ENCODE measurements at regions not wholly inside any gene's neighbourhood (a gene's known extent, or its start where the extent isn't known, plus 50 kb on each side); places are given as distances from the start of the nearest gene placed in this dataset.

DNA sequence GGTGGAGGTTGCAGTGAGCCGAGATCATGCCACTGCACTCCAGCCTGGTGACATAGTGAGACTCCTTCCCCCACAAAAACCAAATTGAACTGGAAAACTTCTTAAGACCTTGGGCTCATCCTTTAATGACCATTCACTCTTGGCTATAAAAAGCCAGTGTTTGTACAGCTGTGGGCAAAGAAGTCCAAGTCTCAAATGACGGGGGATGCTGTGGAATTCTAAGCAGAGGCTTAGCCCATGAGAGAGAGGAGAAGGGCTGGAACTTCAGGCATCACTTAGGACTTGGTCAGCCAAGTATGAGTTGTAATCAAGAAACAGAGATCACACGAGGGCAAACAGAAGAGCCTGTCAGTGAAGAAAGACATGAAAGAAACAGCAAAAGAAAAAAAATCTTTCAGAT, 79.3 kb upstream of the POU3F3 start:
- no peaks in the 10 kb centered on the region for H3F3A ChIP-seq (ENCODE audit: insufficient read depth, low read length, poor library complexity, severe bottlenecking)
- H3K36me3 ChIP-seq (ENCODE audit: insufficient read depth, low read length) = no peaks in the 10 kb centered on the region
- no peak overlapping the region for H3K4me2 ChIP-seq (ENCODE audit: low read length)
- H4K20me1 ChIP-seq (ENCODE audit: insufficient read depth) = no peaks in the 10 kb centered on the region
- no peak overlapping the region for H2AFZ ChIP-seq (ENCODE audit: low read depth, low read length)
- H3K9ac ChIP-seq (ENCODE audit: low read length) = no peak overlapping the region
- H3K9me3 ChIP-seq (ENCODE audit: low read length) = no peaks in the 10 kb centered on the region
- H3K79me2 ChIP-seq (replicated peaks; ENCODE audit: insufficient read depth, low read length) = no peaks in the 10 kb centered on the region
- no peak overlapping the region for H3K4me3 ChIP-seq (ENCODE audit: low read length)
- TF ChIP-seq, protein P1, sequence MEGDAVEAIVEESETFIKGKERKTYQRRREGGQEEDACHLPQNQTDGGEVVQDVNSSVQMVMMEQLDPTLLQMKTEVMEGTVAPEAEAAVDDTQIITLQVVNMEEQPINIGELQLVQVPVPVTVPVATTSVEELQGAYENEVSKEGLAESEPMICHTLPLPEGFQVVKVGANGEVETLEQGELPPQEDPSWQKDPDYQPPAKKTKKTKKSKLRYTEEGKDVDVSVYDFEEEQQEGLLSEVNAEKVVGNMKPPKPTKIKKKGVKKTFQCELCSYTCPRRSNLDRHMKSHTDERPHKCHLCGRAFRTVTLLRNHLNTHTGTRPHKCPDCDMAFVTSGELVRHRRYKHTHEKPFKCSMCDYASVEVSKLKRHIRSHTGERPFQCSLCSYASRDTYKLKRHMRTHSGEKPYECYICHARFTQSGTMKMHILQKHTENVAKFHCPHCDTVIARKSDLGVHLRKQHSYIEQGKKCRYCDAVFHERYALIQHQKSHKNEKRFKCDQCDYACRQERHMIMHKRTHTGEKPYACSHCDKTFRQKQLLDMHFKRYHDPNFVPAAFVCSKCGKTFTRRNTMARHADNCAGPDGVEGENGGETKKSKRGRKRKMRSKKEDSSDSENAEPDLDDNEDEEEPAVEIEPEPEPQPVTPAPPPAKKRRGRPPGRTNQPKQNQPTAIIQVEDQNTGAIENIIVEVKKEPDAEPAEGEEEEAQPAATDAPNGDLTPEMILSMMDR (IDR thresholded peaks at IDR 0.05; ENCODE audit: poor library complexity, severe bottlenecking) = no peak
- TF ChIP-seq, protein P2, sequence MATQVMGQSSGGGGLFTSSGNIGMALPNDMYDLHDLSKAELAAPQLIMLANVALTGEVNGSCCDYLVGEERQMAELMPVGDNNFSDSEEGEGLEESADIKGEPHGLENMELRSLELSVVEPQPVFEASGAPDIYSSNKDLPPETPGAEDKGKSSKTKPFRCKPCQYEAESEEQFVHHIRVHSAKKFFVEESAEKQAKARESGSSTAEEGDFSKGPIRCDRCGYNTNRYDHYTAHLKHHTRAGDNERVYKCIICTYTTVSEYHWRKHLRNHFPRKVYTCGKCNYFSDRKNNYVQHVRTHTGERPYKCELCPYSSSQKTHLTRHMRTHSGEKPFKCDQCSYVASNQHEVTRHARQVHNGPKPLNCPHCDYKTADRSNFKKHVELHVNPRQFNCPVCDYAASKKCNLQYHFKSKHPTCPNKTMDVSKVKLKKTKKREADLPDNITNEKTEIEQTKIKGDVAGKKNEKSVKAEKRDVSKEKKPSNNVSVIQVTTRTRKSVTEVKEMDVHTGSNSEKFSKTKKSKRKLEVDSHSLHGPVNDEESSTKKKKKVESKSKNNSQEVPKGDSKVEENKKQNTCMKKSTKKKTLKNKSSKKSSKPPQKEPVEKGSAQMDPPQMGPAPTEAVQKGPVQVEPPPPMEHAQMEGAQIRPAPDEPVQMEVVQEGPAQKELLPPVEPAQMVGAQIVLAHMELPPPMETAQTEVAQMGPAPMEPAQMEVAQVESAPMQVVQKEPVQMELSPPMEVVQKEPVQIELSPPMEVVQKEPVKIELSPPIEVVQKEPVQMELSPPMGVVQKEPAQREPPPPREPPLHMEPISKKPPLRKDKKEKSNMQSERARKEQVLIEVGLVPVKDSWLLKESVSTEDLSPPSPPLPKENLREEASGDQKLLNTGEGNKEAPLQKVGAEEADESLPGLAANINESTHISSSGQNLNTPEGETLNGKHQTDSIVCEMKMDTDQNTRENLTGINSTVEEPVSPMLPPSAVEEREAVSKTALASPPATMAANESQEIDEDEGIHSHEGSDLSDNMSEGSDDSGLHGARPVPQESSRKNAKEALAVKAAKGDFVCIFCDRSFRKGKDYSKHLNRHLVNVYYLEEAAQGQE (IDR thresholded peaks at IDR 0.05; ENCODE audit: borderline replicate concordance) = no peak
- no peak for TF ChIP-seq EZH2 (IDR thresholded peaks at IDR 0.05; ENCODE audit: borderline replicate concordance, insufficient read depth, low read length, poor library complexity, severe bottlenecking)
- no peak for TF ChIP-seq SMC3 (conservative IDR thresholded peaks at IDR 0.05; ENCODE audit: poor library complexity)
- TF ChIP-seq RAD21 (conservative IDR thresholded peaks at IDR 0.05) = no peak
- TF ChIP-seq TAF1 (IDR thresholded peaks at IDR 0.05; ENCODE audit: low read depth) = no peak
- no peak for TF ChIP-seq POLR2AphosphoS5 (IDR thresholded peaks at IDR 0.05)
- TF ChIP-seq MXI1 (conservative IDR thresholded peaks at IDR 0.05; ENCODE audit: poor library complexity, severe bottlenecking) = no peak
- no peak for TF ChIP-seq EP300 (conservative IDR thresholded peaks at IDR 0.05; ENCODE audit: poor library complexity, severe bottlenecking)
- no peak overlapping the region for H3K27ac ChIP-seq (ENCODE audit: low read length)
- H3K27me3 ChIP-seq (ENCODE audit: insufficient read depth, low read depth, low read length) = no peaks in the 10 kb centered on the region
- H3K9me2 ChIP-seq (ENCODE audit: insufficient read depth, low read length) = no peaks in the 10 kb centered on the region

DNA sequence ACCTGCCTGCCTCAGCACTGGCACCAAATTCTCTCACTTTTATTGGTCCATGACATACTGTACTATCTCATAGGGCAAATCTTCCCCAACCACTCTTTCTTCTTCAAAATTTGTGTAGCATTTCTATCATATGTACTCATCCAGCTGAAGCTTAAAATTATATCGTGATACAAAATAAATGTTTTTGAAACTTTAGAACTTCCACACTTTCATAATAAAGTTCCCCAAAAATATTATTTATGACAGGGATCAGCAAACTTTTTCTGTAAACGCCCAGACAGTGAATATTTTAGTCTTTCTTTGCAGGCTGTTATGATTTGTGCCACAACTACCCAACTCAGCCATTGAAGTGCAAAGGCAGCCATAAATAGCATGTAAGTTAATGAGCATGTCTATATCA, 76.2 kb upstream of the POU3F3 start:
- Histone ChIP-seq H3K36me3 (ENCODE audit: insufficient read depth, low read length) (no peaks in the 10 kb centered on the region), H3K4me2 (ENCODE audit: low read length) (no peak overlapping the region), H3K79me2 (replicated peaks; ENCODE audit: insufficient read depth, low read length) (no peaks in the 10 kb centered on the region), H3K9me2 (ENCODE audit: insufficient read depth, low read length) (no peaks in the 10 kb centered on the region), H2AFZ (ENCODE audit: low read depth, low read length) (no peak overlapping the region), H3K27me3 (ENCODE audit: insufficient read depth, low read depth, low read length) (no peaks in the 10 kb centered on the region), H3K4me3 (ENCODE audit: low read length) (no peak overlapping the region), H3K9me3 (ENCODE audit: low read length) (no peaks in the 10 kb centered on the region), H3K9ac (ENCODE audit: low read length) (no peak overlapping the region), H4K20me1 (ENCODE audit: insufficient read depth) (no peaks in the 10 kb centered on the region), H3F3A (ENCODE audit: insufficient read depth, low read length, poor library complexity, severe bottlenecking) (no peaks in the 10 kb centered on the region), H3K27ac (ENCODE audit: low read length) (no peak overlapping the region)
- TF ChIP-seq RAD21 (conservative IDR thresholded peaks at IDR 0.05) (no peak), POLR2AphosphoS5 (IDR thresholded peaks at IDR 0.05) (no peak), EZH2 (IDR thresholded peaks at IDR 0.05; ENCODE audit: borderline replicate concordance, insufficient read depth, low read length, poor library complexity, severe bottlenecking) (no peak), EP300 (conservative IDR thresholded peaks at IDR 0.05; ENCODE audit: poor library complexity, severe bottlenecking) (no peak)
- TF ChIP-seq, protein P2 (IDR thresholded peaks at IDR 0.05; ENCODE audit: borderline replicate concordance) = no peak
